ENCODE measurements at regions not wholly inside any gene's neighbourhood (a gene's known extent, or its start where the extent isn't known, plus 50 kb on each side); places are given as distances from the start of the nearest gene placed in this dataset.

DNA sequence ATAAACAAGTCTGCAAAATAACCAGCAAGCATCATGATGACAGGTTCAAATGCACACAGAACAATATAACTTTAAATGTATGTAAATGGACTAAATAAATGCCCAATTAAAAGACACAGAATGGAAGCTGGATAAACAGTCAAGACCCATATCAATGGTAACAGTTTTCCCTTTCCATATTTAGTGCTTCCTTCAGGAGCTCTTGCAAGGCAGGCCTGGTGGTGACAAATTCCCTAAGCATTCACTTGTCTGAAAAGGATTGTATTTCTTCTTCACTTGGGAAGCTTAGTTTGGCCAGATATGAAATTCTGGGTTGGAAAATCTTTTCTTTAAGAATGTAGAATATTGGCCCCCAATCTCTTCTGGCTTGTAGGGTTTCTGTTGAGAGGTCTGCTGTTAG lies 120.2 kb upstream of the RASA1 start:
- TF ChIP-seq EZH2phosphoT487 (IDR thresholded peaks at IDR 0.05; ENCODE audit: borderline replicate concordance, low read depth, low read length): no peak
- TF ChIP-seq, protein P1, sequence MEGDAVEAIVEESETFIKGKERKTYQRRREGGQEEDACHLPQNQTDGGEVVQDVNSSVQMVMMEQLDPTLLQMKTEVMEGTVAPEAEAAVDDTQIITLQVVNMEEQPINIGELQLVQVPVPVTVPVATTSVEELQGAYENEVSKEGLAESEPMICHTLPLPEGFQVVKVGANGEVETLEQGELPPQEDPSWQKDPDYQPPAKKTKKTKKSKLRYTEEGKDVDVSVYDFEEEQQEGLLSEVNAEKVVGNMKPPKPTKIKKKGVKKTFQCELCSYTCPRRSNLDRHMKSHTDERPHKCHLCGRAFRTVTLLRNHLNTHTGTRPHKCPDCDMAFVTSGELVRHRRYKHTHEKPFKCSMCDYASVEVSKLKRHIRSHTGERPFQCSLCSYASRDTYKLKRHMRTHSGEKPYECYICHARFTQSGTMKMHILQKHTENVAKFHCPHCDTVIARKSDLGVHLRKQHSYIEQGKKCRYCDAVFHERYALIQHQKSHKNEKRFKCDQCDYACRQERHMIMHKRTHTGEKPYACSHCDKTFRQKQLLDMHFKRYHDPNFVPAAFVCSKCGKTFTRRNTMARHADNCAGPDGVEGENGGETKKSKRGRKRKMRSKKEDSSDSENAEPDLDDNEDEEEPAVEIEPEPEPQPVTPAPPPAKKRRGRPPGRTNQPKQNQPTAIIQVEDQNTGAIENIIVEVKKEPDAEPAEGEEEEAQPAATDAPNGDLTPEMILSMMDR (conservative IDR thresholded peaks at IDR 0.05; ENCODE audit: low read length): no peak
- Histone ChIP-seq H3K9me3 (ENCODE audit: low read length) (no peaks in the 10 kb centered on the region), H3K4me1 (ENCODE audit: insufficient read depth, low read length, poor library complexity, severe bottlenecking) (no peaks in the 10 kb centered on the region), H3K36me3 (ENCODE audit: insufficient read depth, low read length) (no peaks in the 10 kb centered on the region), H3K27ac (ENCODE audit: low read depth, low read length, poor library complexity, severe bottlenecking) (no peak overlapping the region), H2AFZ (ENCODE audit: low read length) (no peak overlapping the region), H4K20me1 (ENCODE audit: insufficient read depth, low read length) (no peaks in the 10 kb centered on the region), H3K9me2 (ENCODE audit: insufficient read depth, low read length) (no peaks in the 10 kb centered on the region), H3K79me2 (ENCODE audit: insufficient read depth, low read depth, low read length) (no peaks in the 10 kb centered on the region), H3K4me3 (ENCODE audit: low read depth, low read length, poor library complexity, severe bottlenecking) (no peak overlapping the region), H3K4me2 (ENCODE audit: low read length) (no peak overlapping the region)
- BruUV-seq (replicated peaks): no TSS peak
- CTCF ChIA-PET (ENCODE audit: unreplicated experiment): no interaction called here
- intact Hi-C loops (cut with micrococcal nuclease; ENCODE audit: unreplicated experiment): no loop called here
- POLR2A ChIA-PET: interaction anchor here (0.7 kb wide), 1 partner anchor 13 kb away, joined by 4 read pairs; no protein-coding TSS in a partner anchor
- no peak for DNase-seq (ENCODE audit: low spot score)

DNA sequence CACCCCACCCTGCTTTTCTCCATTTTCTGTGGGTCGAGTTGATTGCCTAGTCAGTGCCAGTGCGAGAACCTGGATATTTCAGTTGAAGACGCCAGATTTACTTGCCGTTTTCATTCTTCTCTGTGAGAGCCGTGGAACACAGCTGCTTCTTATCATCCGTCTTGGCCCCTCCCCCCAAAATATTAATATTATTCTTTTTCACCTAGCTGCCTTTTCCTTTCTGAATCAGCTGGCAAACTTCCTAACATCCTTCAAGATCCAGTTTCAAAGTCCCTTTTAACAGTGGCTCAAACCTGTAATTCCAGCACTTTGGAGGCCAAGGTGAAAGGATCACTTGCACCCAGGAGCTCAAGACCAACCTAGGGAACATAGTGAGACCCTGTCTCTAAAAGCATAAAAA lies 117.1 kb upstream of the RASA1 start:
- no peaks in the 10 kb centered on the region for H3K9me2 ChIP-seq (ENCODE audit: insufficient read depth, low read length)
- no peaks in the 10 kb centered on the region for H3K36me3 ChIP-seq (ENCODE audit: insufficient read depth, low read length)
- no peak overlapping the region for H3K4me2 ChIP-seq (ENCODE audit: low read length)
- H2AFZ ChIP-seq (ENCODE audit: low read length): no peak overlapping the region
- CTCF ChIA-PET (ENCODE audit: unreplicated experiment): no interaction called here
- TF ChIP-seq, protein P1 (conservative IDR thresholded peaks at IDR 0.05; ENCODE audit: low read length): no peak
- TF ChIP-seq EZH2phosphoT487 (IDR thresholded peaks at IDR 0.05; ENCODE audit: borderline replicate concordance, low read depth, low read length): no peak
- no peaks in the 10 kb centered on the region for H3K4me1 ChIP-seq (ENCODE audit: insufficient read depth, low read length, poor library complexity, severe bottlenecking)
- H3K4me3 ChIP-seq (ENCODE audit: low read depth, low read length, poor library complexity, severe bottlenecking): no peak overlapping the region
- no peaks in the 10 kb centered on the region for H3K9me3 ChIP-seq (ENCODE audit: low read length)
- H4K20me1 ChIP-seq (ENCODE audit: insufficient read depth, low read length): no peaks in the 10 kb centered on the region
- POLR2A ChIA-PET: interaction anchor here (0.6 kb wide), 1 partner anchor 127 kb away, joined by 4 read pairs; no protein-coding TSS in a partner anchor
- intact Hi-C loops (cut with micrococcal nuclease; ENCODE audit: unreplicated experiment): no loop called here
- DNase-seq (ENCODE audit: low spot score): no peak
- BruUV-seq (replicated peaks): no TSS peak
- no peak overlapping the region for H3K27ac ChIP-seq (ENCODE audit: low read depth, low read length, poor library complexity, severe bottlenecking)
- no peaks in the 10 kb centered on the region for H3K79me2 ChIP-seq (ENCODE audit: insufficient read depth, low read depth, low read length)

DNA sequence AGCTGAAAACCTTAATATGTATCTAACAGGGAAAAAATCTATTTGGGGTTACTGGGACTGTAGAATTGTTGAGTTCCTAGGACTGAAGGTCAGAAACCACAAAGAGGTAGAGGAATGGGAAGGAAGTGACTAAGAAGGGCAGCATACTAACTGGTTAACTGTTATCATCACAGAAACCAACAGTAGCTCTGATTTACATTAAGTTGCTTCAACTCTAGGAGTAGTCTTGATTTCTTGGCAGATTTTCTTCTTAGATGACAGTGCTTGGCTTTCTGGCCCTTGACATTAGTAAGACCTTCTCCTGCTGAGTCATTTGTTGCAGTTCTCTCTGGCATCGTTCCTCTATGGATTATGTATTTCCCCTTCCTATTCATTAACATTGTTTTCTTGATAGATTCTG lies 116.1 kb upstream of the RASA1 start:
- Histone ChIP-seq H3K27ac (ENCODE audit: low read depth, low read length, poor library complexity, severe bottlenecking) (no peak overlapping the region), H3K4me2 (ENCODE audit: low read length) (no peak overlapping the region), H4K20me1 (ENCODE audit: insufficient read depth, low read length) (no peaks in the 10 kb centered on the region), H2AFZ (ENCODE audit: low read length) (no peak overlapping the region), H3K4me1 (ENCODE audit: insufficient read depth, low read length, poor library complexity, severe bottlenecking) (no peaks in the 10 kb centered on the region), H3K4me3 (ENCODE audit: low read depth, low read length, poor library complexity, severe bottlenecking) (no peak overlapping the region), H3K36me3 (ENCODE audit: insufficient read depth, low read length) (no peaks in the 10 kb centered on the region), H3K9me3 (ENCODE audit: low read length) (no peaks in the 10 kb centered on the region), H3K79me2 (ENCODE audit: insufficient read depth, low read depth, low read length) (no peaks in the 10 kb centered on the region), H3K9me2 (ENCODE audit: insufficient read depth, low read length) (no peaks in the 10 kb centered on the region)
- CTCF ChIA-PET (ENCODE audit: unreplicated experiment): no interaction called here
- DNase-seq (ENCODE audit: low spot score): no peak
- no TSS peak for BruUV-seq (replicated peaks)
- POLR2A ChIA-PET: no interaction called here
- no peak for TF ChIP-seq EZH2phosphoT487 (IDR thresholded peaks at IDR 0.05; ENCODE audit: borderline replicate concordance, low read depth, low read length)
- TF ChIP-seq, protein P1 (conservative IDR thresholded peaks at IDR 0.05; ENCODE audit: low read length): no peak
- intact Hi-C loops (cut with micrococcal nuclease; ENCODE audit: unreplicated experiment): no loop called here

Measured in OCI-LY7 (cell line).